ENCODE measurements at regions not wholly inside any gene's neighbourhood (a gene's known extent, or its start where the extent isn't known, plus 50 kb on each side); places are given as distances from the start of the nearest gene placed in this dataset.

DNA sequence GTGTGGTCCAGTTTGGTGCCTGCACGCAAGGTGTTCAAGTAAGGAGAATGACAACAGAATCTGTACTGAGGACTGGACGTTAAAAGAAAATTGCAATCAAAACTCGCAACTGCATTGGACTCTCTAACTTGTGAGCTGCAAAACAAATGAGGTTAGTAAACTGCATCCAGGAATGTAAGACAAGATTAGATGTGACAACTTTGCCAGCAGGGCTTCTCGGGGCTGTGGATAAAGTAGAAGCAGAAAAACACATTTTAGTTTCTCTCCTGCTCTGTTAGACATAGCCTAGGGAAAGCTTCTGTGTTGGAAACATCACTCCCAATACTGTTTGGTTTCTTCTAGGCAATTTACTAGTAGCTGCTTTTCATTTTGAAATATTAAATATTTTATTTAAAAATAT lies 338.2 kb upstream of the NAV3 start:
- in situ Hi-C loops (cut with MboI), result no loop called here
- no peaks in the 10 kb centered on the region for H3K36me3 ChIP-seq (ENCODE audit: control insufficient read depth, insufficient read depth, low read length)
- ChIA-PET CTCF (ENCODE audit: low intra/inter-chr PET ratio) (no interaction called here), POLR2A (no interaction called here)
- 0% methylated on average over 4 of the region's 4 CpGs for WGBS (ENCODE audit: insufficient coverage, low coverage, missing lambda C conversion rate)
- H3K79me2 ChIP-seq (ENCODE audit: control insufficient read depth, insufficient read depth, low read length), result no peaks in the 10 kb centered on the region
- H3K27ac ChIP-seq (ENCODE audit: extremely low read depth, low read depth, low read length), result no peak overlapping the region
- no peak for DNase-seq (ENCODE audit: extremely low read depth in 1 of 4, low spot score in 3 of 4)
- no peak overlapping the region for H2AFZ ChIP-seq (ENCODE audit: low read depth, low read length)
- no peak overlapping the region for H3K9ac ChIP-seq (ENCODE audit: insufficient read depth in 1 of 2, low read depth in 2 of 2, low read length in 2 of 2)
- H3K9me1 ChIP-seq (ENCODE audit: control insufficient read depth, insufficient read depth, low read length), result no peaks in the 10 kb centered on the region
- ATAC-seq, result no peak
- no peaks in the 10 kb centered on the region for H4K20me1 ChIP-seq (replicated peaks; ENCODE audit: control insufficient read depth, insufficient read depth, low read length)
- BruUV-seq (replicated peaks), result no TSS peak
- TF ChIP-seq MYC (IDR thresholded peaks at IDR 0.05; ENCODE audit: low read depth, low read length), result no peak
- TF ChIP-seq MYC (CRISPR knock-in tag; IDR thresholded peaks at IDR 0.05; ENCODE audit: borderline replicate concordance, low read depth), result no peak
- TF ChIP-seq ZSCAN32 (CRISPR knock-in tag; IDR thresholded peaks at IDR 0.05), result no peak
- TF ChIP-seq BACH1 (tag; IDR thresholded peaks at IDR 0.05), result no peak
- no peak for TF ChIP-seq EWSR1 (IDR thresholded peaks at IDR 0.05; ENCODE audit: borderline replicate concordance, low read depth, partially characterized antibody)
- TF ChIP-seq HDAC2 (IDR thresholded peaks at IDR 0.05), result no peak
- TF ChIP-seq ZBTB1 (CRISPR knock-in tag; IDR thresholded peaks at IDR 0.05; ENCODE audit: borderline replicate concordance, low read depth), result no peak
- no peak for TF ChIP-seq MCM2 (IDR thresholded peaks at IDR 0.05; ENCODE audit: low read depth)
- TF ChIP-seq TOE1 (IDR thresholded peaks at IDR 0.05; ENCODE audit: borderline replicate concordance), result no peak
- no peak for TF ChIP-seq TOE1 (CRISPR knock-in tag; IDR thresholded peaks at IDR 0.05; ENCODE audit: borderline replicate concordance, low read depth)
- TF ChIP-seq ELK1 (CRISPR knock-in tag; IDR thresholded peaks at IDR 0.05), result no peak
- no peak for TF ChIP-seq SMC3 (conservative IDR thresholded peaks at IDR 0.05; ENCODE audit: insufficient read depth, low read depth, low read length)
- H3K27me3 ChIP-seq (ENCODE audit: control insufficient read depth in 2 of 2, insufficient read depth in 2 of 2, low read length in 2 of 2), result no peaks in the 10 kb centered on the region
- no peak for FAIRE-seq
- no peaks in the 10 kb centered on the region for H3K4me1 ChIP-seq (replicated peaks in 1 of 2; ENCODE audit: control insufficient read depth in 2 of 2, insufficient read depth in 2 of 2, low read length in 2 of 2)
- intact Hi-C loops (cut with micrococcal nuclease), result no loop called here
- H3K4me3 ChIP-seq, result no peak overlapping the region
- no peaks in the 10 kb centered on the region for H3K9me3 ChIP-seq (replicated peaks; ENCODE audit: control insufficient read depth, insufficient read depth, low read depth, low read length)
- H3K4me2 ChIP-seq (ENCODE audit: insufficient read depth, low read length), result no peak overlapping the region
